ENCODE measurements at regions not wholly inside any gene's neighbourhood (a gene's known extent, or its start where the extent isn't known, plus 50 kb on each side); places are given as distances from the start of the nearest gene placed in this dataset.

DNA sequence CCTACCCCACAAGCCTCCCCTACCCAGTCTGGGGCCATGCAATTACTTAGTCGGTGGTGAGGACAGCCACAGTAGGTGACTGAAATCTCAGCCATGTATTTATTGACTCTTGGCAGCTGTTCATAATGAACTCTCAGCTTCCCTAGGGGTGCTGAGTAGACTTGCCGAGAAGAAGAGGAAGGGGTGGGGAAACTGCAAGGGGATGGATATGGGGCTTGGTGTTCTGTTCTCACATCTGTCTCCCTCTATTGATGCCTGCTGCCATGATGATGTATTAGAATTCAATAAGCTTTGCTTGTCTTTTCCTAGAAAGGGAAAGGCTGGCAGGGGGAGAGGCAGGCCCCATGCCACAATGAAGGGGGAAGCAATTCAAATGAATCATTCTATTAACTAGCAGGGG lies 112.9 kb downstream of the GP2 start:
- TF ChIP-seq, protein P1, sequence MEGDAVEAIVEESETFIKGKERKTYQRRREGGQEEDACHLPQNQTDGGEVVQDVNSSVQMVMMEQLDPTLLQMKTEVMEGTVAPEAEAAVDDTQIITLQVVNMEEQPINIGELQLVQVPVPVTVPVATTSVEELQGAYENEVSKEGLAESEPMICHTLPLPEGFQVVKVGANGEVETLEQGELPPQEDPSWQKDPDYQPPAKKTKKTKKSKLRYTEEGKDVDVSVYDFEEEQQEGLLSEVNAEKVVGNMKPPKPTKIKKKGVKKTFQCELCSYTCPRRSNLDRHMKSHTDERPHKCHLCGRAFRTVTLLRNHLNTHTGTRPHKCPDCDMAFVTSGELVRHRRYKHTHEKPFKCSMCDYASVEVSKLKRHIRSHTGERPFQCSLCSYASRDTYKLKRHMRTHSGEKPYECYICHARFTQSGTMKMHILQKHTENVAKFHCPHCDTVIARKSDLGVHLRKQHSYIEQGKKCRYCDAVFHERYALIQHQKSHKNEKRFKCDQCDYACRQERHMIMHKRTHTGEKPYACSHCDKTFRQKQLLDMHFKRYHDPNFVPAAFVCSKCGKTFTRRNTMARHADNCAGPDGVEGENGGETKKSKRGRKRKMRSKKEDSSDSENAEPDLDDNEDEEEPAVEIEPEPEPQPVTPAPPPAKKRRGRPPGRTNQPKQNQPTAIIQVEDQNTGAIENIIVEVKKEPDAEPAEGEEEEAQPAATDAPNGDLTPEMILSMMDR (IDR thresholded peaks at IDR 0.05 in 4 of 5, conservative IDR thresholded peaks at IDR 0.05 in 1 of 5) = no peak
- no peak for TF ChIP-seq POLR2A (IDR thresholded peaks at IDR 0.05)
